NCI-H1694 (cell line): ENCODE measurements at regions not wholly inside any gene's neighbourhood (a gene's known extent, or its start where the extent isn't known, plus 50 kb on each side); places are given as distances from the start of the nearest gene placed in this dataset.
"Not testable (repeated sequence)": the region's sequence is repeated elsewhere in the genome, so short reads cannot be mapped to it uniquely, and the experiment has no call there.

Source experiments
- DNase-seq: peaks from one replicate; lab custom pipeline; 2025; lab: John Stamatoyannopoulos, UW

DNA sequence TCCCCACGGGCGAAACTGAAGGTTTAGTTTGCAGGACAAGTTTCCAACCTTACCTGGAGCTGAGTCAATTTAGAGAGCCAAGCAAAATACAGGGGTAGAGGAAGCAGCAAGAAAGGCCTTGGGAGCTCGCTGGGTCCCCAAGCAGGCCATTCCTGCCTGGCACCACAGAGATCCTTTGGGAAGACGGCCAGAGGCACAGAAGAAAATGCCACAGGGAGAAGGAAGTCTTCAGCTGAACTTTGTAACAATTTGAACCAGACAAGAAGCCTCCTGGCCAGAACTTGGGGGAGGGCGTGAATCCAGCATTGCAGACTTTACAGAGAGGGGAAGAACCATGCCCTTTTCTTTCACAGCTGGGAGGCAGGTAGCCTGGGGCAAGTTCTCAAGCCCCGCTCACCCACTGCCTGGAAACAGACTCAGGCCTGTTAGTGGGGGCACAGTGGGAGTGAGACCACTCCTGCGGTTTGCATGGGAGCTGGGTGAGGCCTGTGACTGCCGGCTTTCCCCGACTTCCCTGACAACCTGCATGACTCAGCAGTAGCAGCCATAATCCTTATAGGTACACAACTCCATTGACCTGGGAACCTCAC, 259.4 kb downstream of the SETD4 start:
- DNase-seq, result not testable (repeated sequence)

DNA sequence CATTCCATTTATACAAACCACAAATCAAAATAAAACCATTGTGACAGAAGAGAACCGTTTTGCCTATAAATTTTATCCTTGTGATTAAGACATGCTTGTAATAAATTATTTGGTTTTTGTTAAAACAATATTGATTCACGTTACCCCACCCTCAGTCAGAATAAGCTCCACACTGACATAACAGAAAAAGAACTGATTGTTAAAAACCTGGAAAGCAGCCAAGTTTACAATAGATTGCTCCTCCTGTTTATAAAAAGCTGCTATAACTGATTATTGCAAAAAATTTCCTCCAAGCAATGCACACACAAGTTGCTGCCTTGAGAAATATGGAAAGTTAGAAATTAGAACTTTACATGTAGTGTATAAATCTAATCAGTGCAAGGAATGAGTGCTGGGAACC, 263.5 kb downstream of the SETD4 start:
- DNase-seq, result no peak

DNA sequence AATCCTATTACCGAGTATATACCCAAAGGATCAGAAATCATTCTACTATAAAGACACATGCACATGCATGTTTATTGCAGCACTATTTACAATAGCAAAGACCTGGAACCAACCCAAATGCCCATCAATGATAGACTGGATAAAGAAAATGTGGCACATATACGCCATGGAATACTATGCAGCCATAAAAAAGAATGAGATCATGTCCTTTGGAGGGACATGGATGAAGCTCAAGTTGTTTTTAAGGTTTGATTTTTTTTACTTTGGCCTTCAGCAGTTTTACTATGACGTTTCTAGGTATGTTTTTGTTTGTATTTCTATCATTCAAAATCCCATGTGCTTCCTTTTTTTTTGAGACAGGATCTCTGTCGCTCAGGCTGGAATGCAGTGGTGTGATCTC, 265.8 kb downstream of the SETD4 start:
- DNase-seq, result not testable (repeated sequence)

DNA sequence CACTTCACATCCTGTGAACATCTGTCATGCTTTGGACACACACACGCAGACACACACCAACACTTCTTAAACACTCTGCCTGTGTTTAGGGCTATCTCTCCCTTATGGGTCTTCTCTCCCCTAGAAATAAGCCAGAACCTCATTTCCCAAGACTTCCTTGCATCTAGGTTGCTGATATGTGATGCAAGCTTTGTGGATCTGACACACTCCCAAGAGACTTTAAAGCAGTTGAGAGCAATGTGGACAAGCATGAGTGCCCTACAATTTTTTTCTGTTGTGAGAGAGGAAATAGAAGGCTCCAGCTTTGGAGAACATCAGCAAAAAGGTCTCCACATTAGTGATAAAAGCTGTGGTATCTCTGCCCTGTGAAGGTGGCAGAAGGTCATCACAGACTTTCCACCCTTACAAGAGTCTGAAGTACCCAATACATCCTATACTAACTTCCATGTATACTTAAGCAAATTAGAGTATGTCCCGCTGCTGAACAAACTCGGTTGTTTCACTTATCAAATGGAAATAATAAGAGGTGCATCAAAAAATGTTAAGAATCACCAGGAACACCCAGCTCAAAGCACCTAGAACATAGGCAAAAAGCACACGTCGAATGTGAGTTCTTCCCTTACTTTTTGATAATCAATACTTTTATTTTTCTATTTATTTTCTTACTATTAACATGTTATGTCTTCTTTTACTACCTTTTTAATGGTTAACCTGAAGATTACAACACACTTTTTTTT, 267.6 kb downstream of the SETD4 start:
- DNase-seq, result no peak

DNA sequence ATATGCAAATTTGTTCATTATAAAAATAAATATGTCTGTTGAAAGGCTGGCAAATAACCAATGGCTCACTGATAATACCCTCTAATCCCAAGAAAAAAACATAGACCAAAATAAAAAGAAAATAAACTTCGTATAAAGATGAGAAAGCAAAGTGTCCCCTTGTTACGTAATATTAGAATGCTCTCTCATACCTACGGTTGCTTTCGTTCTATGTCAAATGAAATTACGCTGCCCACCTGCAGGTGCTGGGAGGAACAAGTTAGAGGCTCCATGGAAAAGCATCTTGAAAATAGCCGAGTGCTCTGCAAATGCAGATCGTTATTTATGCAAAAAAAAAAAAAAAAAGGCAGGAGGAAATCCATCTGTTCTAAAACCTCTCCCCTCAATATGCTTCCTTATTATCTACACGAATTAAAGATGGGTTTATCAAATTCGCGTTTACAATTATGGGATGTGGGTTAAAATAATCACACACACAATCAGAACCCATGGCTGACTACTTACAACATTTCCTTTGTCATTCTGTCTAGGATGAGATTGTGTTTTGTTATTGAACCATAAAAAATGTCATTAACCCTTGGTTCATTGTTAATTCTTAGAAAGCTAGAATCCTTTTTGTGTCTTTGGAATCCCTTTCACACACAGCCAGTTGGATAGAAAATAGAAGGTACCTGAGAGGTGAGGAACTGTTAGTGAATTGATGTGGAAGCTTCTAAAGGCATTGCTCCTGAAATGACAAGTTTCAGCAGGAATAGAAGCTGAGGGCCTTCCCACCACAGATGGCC, 268.6 kb downstream of the SETD4 start:
- no peak for DNase-seq

DNA sequence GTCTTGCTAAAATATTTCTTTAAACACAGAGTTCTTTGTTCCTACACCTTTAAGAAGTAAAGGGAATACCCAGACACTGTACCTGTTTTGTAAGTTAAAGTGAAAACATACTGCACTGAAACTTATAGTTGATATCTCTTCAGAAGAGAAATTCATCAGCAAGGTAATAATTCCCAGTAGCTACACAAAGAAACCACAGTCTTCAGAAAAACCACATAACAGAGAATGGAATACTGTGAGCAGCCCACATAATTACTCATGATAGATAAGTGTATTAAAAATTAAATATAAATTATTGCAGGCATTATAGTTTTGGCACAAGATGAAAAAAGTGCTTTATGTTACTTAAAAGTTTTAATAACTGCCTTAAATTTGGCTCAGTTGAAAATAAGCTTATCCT, 276.6 kb downstream of the SETD4 start:
- DNase-seq, result no peak

DNA sequence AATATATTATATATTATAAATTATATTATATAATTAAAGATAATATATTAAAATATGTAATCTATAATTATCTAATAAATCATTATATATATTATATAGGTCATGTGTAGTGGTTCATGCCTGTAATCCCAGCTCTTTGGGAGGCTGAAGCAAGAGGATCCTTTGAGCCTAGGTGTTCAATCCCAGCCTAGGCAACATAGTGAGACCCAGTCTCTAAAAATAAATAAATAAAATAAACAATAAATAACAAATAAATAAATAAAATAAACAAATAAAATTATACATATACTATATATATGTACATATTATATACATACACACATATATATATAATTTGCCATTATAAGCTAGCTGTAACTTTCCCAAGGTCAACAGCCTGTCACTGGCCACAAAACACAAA, 277.7 kb downstream of the SETD4 start:
- DNase-seq, result no peak

DNA sequence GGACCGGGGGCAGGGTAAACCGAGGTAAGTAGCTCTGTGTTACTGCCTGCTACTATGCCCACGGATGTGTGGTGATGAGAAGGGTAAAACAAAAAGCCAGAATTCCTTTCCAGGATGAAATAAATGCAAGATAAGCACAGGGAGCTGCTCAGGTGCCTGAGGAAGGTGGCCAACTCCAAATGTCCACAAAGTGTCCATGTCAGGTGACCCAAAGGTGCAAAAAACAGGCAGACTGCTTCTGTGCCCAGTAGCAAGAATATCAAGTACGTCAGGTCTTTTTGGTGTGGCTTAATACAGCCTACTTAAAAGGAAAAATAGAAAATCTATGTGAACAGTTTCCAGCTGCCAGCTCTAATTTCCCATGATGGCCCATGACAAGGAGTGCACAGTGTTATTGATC, 279.3 kb downstream of the SETD4 start:
- no peak for DNase-seq

DNA sequence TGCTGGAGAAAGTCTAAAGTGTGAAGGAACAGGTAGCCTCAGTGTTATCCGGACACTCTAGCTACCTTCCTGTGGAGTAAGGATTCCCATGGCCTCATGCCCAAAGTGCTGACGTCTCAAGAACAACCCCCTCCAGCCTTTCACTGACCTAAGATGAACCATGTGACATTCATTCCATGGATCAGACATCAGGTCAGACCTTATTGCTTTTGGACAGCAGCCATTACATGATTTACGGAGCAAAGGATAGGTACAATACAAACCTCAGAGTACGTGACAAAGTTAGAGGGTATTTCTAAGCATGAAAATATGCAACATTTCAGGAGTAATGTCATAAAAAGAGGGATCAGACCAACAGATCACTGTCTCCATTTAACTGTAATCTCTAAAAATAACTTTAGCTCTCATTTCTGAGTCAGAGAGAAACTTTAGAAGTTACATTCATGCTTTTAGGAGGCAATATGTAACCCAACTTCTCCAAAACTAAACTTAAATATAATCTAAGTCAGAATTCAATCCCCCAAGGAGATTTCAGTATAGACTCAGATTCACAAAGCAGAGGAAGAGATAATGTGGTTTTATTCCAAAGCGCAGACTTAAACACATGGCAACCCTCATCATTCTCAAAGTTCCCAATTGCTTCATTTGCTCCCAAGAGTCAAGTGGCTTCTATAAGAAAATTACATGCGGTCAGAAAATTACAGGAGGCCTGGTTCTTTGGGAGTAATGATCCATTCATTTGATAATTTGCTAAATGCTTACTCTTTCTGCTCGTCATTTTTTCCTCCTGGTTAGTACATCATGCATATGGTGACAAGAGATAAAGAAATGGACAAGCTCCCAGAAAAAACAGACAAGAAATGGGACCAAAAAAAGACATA, 280.4 kb downstream of the SETD4 start:
- no peak for DNase-seq

DNA sequence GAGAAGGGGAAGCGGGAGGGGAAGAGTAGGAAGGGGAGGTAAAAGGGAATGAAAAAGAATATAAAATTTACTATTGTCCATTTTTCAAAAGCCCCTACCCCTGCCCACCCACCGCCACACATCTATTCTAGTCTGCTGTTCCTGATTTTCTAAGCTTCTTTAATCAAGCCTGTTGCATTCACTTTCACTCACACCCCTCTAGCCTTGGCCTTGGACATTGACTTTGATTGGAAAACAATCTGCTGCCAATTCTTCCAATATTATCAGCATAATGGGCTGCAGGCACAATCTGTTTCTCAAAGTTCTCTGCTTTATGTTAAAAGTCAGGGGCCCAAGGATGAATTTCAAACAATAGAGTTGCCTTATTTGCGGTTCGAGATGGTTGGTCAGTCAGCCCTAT, 281.2 kb downstream of the SETD4 start:
- DNase-seq, result no peak

DNA sequence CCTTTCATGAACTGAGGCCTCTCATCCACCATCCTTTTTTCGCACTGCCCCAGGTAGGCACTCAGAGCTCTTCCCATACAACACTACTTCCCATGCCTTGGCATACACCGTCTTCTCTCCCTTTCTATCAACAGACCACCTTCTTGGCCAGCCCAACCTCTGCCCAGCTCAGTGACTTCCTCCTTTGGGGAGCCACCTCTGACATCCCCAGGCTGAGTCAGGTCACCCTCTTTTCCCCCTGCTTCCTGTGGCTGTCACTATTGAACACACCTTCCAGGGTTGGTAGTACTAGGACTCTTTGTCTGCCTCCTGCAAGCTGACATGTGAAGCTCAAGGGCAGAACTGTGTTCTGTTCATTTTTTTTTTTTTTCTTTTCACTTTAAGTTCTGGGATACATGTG, 283.2 kb downstream of the SETD4 start:
- DNase-seq, result no peak

DNA sequence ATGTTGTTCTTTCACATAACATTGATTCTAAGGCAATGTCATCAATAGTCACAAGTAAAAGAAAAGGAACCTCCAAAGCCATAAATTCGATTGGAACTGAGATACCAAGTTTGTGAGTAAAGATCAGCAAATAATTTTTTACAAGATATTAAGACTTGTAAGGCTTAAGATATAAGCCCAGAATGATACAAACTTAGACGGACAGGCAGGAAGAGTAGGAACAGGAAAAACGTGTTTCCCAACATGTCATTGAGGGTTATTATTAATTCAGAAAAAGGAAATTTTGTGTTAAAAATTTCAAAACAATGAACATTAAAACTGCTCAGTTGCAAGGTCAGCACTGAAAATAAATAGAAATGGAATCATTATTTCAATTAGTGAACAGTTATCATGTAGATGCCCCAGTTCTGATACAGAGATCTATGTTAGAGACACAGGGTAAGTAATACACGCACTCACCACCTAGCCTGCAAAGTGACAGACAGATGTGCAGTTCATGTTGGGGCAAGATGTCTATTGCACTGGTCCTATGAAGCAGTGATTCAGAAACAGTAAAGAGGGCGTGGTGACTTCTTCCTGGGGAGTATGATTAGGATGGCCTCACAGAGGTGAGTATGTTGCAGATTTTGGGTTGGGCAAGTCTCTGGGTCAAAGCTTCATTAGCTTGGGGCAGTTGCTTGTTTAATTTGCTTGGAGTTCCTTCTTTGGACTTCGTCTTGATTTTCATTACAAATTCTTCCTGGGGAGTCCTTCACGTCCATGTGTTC, 284.4 kb downstream of the SETD4 start:
- DNase-seq, result no peak

DNA sequence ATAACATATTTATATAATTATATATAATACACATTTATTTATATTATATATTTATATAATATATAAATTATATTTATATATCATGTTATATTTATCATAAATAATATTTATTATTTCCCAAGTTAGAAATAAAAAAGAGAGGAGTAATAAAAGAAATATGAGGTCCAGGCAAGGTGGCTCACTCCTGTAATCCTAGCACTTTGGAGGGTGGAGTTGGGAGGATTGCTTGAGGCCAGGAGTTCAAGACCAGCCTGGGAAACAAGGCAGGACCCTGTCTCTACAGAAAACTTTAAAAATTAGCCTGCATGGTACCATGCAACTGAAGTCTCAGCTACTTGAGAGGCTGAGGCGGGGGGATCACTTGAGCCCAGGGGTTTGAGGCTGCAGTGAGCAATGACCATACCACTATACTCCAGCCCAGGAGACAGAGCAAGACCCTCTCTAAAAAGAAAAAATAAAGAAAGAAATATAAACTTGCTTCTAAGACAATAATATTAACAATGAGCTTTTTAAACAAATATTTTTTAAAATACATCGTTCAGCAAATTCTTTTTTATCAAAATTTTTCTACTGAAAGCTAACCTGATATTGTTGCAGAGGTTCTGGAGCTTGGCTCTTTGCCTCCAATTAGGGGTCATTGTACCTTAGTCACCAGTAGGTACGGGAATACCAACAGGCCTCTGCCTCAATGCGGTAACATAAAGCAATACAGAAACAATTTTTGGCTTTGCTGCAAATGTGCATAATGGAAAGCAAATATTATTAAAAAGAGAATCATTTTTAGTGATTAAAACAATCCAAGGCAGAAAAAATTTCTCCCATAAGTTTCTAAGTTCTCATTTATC, 290.0 kb downstream of the SETD4 start:
- DNase-seq, result no peak

DNA sequence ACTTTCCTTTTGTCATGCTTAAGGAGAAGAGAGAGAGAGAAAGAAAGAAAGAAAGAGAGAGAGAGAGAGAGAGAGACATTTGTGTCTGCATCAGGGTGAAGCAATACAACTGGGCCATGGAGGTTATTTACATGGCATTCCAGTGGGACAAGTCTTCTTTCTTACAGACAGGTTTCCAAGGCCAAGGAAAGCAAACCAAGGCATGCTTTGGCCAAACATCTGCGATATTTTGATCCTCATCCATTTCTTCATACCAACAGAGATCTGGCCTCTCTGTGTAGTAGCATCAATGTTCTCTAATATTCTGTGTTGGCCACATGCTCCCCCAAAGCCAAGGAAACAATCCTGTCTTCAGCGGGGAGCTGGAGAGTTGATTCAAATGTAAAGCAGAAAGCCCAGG, 292.1 kb downstream of the SETD4 start:
- no peak for DNase-seq

DNA sequence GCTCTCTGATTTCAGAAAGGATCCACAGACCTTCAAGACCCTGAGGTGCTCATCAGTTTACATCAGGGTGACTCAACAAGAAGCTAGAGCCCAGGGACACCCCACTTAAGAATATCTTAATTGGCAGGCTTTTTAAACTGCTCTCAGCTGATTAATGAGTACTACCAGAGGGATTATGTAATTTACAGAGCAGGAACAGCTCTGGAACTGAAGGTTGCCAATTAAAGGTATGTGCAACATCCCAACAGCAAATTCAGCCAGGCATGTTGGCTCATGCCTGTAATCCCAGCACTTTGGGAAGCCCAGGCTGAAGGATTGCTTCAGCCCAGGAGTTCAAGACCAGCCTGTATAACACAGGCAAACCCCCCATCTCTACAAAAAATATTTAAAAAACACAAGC, 295.7 kb downstream of the SETD4 start:
- DNase-seq, result no peak

DNA sequence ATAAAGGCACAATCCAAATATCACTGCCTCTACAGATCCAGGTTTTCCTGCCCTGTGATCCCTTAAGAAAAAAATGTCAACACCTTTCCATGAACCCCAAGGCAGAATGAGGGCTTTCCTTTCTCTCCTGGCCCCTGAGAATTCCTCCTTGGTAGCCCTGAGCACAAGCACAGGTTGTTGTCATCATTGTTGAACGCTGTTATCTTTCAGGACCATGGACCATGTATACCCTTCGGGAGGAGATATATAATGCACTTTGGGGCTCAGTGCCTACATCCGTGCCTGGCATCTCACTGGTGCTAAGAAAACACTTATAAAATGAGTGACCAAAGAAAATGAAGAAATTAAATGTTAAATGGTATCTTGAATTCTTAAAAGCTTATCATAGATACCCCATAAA, 296.2 kb downstream of the SETD4 start:
- no peak for DNase-seq

DNA sequence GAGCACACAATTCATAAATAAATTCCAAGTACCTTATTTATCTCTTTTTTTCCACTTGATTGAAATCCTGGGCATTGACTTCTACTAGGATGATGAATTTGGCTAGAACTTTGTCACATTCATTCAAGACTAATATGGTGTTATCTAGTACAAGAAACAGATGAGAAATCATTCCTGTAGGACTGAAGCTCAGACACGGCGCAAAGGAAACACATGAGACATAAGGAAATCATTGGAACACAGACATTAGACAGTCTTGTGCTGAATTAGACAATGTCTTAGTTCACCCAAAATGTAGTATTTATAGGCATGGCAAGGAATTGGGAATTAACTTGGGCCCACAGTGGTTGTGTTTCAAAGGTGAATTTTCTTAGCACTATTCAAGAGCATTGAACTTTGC, 305.7 kb downstream of the SETD4 start:
- DNase-seq, result no peak

DNA sequence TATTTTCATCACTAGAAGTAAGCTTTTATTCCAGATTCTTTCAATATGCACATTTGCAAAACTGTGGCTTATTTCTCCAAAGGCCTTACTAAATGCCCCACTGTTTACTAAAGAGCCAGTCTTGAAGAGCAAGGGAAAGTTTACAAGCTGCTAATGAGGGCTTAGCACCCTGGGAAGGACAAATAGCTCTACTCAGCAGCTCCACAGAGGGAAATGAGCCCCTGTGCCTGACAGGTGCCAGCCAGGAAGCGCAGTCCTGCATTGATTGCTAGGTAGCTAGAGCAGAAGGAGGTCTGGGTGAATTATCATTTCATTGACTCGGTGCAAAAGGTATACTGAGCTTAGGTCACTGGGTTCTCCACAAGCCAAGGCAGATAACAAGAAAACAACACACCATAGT, 307.0 kb downstream of the SETD4 start:
- DNase-seq, result no peak

DNA sequence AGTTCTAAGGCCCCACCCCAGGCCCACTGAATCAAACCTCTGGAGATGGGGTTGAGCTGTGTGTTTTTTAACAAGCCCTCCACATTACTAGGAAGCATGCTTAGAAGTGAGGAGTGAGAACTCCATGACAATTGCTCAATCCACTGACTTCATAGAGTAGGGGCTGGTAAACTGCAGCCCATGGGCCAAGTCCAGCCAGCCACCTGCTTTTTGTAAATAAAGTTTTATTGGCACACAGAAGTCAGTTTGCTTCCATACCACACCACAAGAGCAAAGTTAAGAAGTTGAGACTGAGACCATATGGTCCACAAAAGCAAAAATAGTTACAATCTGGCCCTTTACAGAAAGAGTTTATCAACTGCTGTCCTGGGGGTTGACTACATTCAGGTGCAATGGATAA, 309.2 kb downstream of the SETD4 start:
- no peak for DNase-seq

DNA sequence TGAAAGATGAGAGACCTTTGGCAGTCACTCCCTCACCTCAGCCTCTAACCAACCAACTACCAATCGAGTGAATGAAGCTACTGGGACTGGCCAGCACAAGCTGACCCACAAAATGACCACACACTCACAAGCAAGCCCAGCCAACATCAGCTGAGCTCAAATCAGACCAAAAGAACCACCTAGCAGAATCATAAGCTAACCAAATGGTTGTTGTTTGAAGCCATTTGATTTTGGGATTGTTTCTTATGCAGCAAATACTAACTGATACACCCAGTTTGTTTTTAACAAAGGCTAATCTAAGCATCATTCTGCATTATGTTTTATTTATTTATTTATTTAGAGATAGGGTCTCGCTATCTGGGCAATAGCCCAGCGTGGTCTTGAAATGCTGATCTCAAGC, 310.4 kb downstream of the SETD4 start:
- no peak for DNase-seq
